ENCODE measurements at regions not wholly inside any gene's neighbourhood (a gene's known extent, or its start where the extent isn't known, plus 50 kb on each side); places are given as distances from the start of the nearest gene placed in this dataset.

DNA sequence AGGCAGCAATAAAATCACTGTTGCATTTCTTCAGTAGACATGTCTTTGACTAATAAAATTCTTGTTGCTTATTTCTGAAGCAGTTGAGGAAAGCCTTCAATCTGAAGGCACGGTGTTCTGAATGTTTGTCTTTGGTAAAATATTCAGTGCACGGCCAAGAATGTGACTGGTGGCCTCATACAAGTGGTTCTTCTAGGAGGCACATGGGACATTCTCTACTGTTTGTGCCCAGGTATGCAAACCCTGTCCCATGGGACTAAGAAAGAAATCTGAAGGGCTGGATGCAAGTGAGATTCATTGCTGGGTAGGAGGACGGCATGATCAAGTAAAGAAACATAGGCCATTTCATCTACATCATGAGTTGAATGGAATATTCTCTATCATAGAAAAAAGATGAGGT, 250.6 kb upstream of the NR2F2 start:
- DNase-seq: no peak

DNA sequence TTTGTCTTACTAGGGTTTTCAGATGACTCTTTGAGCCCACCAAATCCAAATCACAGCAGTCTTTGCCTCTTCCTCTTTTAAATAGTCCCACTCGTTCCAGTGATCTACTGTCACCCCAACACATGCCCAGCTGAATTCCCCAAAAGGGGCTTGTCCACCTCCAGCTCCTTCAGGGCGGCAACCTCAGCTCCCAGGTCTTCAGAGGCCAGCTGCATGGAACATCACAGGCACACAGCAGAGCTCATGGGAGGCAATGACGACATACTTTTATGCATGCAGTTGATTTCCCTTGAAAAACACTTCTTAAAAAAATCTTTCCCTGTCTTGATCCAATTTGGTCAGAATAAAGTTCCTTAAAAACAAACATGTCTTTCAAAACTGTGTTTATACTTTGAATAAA, 244.3 kb upstream of the NR2F2 start:
- DNase-seq: no peak

DNA sequence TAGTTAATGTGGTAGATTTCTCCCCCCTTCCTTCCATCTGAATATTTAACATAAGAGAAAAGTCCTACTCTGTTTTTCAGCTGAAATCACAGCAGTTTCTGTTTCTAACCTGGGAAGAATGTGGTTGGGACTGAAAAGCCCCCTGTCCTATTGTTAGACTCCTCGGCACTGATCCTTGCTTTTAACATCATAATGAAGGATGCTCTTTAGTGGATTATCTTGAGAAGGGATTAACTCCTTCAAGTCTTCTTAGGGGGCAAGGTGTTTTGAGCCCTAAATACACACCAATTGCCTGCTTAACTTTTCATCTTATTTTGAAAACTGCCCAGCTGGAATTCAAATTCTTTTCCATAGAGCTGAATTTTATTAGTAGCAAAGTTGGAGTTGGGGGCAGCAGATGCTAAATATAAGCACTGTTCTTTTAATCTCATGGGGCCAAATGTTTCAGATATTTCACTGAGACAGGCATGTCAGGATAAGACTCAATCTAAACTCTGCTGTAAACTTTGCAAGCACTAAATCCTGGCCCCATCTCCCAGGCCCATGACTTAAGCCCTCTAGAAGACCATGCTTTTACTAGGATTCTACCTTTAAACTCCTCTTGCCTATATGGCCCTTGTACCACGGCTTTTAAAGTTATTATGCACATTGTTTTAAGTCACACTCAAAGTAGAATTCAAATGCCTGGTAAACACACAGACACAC, 243.2 kb upstream of the NR2F2 start:
- DNase-seq: no peak

DNA sequence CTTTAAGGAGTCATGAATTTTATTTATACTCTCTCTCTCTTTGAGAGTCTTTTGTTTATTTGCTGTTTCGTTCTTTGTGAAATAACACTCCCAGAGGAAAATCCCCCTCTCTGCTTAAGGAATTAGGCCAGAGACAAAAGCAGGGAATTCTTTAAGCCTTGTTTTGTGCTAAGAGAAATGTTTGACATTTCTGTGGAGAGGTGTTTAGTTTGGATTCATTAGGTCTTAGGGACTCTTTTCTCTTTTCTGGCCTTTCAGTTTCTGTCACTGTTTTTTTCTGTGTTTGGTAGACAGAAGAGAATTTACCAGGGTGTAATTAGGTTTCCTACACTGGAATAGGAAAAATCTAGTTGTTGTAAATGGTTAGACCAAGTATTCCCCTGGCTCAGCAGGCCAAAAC, 241.8 kb upstream of the NR2F2 start:
- DNase-seq: no peak

DNA sequence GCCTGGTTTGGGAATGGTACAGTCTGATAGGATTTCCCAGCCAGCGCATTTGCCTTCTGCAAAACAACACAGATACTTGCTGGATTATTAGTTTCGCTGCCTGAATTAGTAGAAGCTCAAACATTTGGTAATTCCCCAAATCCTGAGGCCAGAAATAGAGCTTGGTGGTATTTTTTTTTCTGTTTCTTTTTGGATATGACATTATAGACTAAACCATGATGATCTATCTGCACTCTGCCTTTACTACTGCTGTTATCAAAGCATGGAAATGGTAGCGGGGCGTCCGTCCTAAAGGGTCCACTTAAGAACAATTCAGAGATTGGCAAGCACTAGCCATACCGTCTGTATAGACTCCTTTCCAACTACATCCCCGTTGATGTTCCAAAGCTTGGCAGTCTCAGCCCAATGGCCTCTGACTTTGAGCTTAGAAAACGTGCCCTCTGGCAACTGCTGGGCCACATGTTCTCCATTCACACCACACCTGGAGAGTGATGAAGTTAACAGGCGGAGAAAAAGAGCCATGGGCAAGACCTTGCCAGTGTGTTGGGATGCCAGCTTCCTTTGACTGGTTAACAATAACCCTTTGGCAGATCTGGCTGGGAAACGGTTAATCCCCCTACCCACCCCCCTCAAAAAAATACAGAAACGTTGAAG, 241.0 kb upstream of the NR2F2 start:
- DNase-seq: no peak

- DNase-seq: no peak
These were observed 238.3 kb upstream of the NR2F2 start for GRCh38 chr15:96092186-96092585.

DNA sequence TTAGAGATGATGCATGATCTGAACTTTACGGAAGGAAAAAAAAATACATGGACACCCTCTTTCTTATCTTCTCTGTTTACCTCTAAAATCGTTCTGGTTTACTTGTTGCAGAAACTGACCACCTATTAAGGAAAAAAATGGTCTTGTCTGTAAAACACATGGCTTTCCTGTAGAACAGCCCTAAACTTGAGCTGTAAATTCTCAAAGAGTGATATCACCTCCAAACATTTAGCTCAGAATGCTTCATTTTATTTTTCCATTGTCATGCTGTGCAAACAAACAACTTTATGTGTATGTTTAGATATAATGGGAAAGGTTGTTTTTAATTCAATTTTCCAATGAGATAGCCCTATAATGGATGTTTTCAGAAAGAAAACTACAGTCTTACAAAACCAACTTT, 237.4 kb upstream of the NR2F2 start:
- no peak for DNase-seq

GRCh38 chr15:96097661-96098060, 232.8 kb upstream of the NR2F2 start:
- no peak for DNase-seq

DNA sequence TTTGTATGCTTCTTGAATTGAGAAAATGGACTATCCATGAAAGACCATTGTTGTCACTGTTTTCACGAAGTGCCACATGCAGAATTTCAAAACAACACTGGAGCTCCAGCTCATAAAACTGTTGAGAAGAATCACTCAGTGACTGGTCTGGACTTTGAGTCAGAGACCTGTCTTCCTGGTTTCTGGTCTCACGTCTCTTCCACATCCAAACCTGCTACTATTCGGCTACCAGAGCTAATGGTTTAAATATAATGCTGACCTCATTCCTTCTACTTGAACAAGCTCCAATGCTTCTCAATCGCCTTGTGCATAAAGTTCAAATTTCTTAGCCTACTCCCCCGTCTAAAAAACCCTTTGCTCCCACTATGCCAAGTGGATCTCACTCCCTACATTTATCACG, 227.9 kb upstream of the NR2F2 start:
- DNase-seq: no peak

DNA sequence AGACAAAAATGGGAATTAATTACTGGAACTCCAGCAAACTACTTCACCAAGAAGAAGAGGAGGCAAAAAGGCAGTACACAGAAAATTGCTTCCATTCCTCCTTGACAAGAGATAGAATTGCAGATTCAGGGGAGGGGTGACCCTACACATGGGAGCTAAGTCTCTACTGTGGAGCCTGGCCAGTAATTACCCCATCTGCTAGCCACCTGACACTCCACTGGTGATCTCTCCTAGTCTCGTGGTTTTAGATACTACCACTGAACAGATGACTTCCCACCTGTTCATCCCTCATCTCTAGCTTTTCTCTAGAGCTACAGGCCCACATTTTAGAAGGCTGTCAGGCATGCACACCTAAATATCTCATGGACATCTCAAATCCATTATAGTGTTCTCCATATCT, 224.3 kb upstream of the NR2F2 start:
- no peak for DNase-seq

DNA sequence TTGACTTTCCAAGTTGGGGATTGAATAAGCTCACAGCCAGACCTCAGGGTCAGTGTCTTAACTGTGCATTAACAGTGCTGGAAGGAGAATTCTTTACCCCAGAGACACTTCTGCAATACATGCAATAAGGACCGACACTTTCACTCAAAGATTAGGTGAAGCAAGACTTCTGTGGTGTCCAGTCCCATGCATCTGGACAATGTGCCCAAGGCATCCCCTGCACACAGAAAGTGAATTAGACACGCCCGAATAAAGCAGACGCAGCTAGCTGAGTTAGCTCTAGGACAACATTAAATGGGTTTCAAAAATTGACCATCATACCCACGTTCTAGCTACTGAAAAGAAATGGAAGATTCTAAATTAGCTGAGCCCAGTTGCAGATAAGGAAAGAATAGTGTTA, 223.9 kb upstream of the NR2F2 start:
- DNase-seq: no peak

GRCh38 chr15:96107916-96108315, 222.6 kb upstream of the NR2F2 start:
- no peak for DNase-seq

DNA sequence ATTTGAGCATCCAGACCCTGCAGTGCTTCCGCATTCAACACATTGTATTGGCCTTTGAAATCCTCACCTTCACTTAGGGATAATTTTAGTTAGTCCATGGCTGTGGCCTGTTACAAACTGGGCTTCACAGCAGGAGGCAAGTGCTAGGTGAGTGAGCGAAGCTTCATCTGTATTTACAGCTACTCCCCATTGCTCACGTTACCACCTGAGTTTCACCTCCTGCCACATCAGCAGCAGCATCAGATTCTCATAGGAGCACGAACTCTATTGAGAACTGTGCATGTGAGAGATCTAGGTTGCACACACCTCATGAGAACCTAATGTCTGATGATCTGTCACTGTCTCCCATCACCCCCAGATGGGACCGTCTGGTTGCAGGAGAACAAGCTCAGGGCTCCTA, 222.1 kb upstream of the NR2F2 start:
- DNase-seq: no peak

- no peak for DNase-seq
These were observed 220.7 kb upstream of the NR2F2 start for GRCh38 chr15:96109820-96110219.

- DNase-seq: no peak
These were observed 218.5 kb upstream of the NR2F2 start for GRCh38 chr15:96112018-96112417.

- DNase-seq: no peak
These were observed 214.9 kb upstream of the NR2F2 start for GRCh38 chr15:96115642-96116041.

GRCh38 chr15:96117270-96117669, 213.2 kb upstream of the NR2F2 start:
- DNase-seq: no peak

DNA sequence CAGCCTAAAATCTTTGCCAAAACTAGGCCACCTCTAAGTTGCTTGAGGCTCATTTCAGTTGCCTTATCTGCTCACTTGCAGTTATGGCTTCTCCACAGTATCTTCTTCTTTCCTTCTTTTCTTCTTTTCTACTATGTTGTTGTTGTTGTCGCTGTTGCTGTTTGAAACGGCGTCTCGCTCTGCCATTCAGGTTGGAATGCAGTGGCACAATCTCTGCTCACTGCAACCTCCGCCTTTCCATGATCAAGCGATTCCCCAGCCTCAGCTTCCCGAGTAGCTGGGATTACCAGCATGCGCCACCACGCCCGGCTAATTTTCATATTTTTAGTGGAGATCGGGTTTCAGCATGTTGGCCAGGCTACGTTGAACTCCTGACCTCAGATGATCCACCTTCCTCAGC, 210.8 kb upstream of the NR2F2 start:
- DNase-seq: no peak

DNA sequence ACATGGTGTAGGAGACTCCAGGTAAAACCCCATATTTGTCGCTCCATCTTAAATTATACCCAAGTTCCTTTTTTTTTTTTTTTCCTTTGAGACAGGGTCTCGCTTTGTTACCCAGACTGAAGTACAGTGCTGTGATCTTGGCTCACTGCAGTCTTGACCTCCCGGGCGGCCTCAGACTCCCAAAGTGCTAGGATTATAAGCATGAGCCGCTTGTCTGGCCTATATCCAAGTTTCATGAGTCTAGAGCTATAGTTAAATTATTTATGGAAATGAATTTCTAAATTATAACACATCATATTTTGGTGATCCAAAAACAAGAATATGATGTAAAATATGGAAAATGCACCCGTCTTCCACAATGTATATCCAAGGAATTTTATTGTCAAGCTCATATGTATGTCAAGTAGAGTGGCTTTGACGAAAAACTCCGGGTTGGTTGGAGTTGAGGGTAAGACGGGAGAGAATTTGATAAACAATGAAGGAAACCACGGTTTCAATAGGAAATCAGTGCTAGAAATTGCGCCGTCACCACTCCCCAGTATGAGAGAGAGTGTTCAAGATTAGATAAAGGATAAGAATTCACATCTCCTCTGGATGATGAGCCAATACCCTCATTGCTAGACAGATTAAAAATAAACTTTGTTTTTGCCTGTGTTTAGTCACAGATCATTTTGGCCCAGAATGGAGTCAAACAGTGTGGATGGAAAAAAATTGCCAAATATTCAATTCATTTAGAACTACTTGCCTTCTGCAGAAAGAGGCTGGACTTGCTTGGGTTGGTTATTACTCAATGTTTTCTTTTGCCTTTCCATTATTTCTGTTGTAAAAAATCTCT, 209.2 kb upstream of the NR2F2 start:
- no peak for DNase-seq

GRCh38 chr15:96122077-96123027, 208.1 kb upstream of the NR2F2 start:
- no peak for DNase-seq

- no peak for DNase-seq
These were observed 207.5 kb upstream of the NR2F2 start for GRCh38 chr15:96123028-96123400.

GRCh38 chr15:96123630-96124187, 206.8 kb upstream of the NR2F2 start:
- DNase-seq: no peak
